SK-N-MC (cell line): ENCODE measurements at regions not wholly inside any gene's neighbourhood (a gene's known extent, or its start where the extent isn't known, plus 50 kb on each side); places are given as distances from the start of the nearest gene placed in this dataset.
"Not testable (repeated sequence)": the region's sequence is repeated elsewhere in the genome, so short reads cannot be mapped to it uniquely, and the experiment has no call there.

Experiments used
- EZH2 ChIP-seq: fragments of 200-600 bp; sonication (generic); IDR thresholded peaks from one replicate; pipeline ENCODE4 v1.6.1; 2017; ENCODE audit warnings: antibody characterized with exemption
- FOXP2 ChIP-seq: optimal IDR thresholded peaks from 2 replicates; pipeline ENCODE3; 2011; ENCODE audit warnings: mild to moderate bottlenecking, moderate library complexity; ENCODE audit not compliant: insufficient read depth; ENCODE audit errors: extremely low read length, control extremely low read depth
- POLR2AphosphoS5 ChIP-seq: IDR thresholded peaks from 2 replicates; pipeline ENCODE4 v1.6.1; 2012; ENCODE audit warnings: mild to moderate bottlenecking, low read depth, low read length, borderline replicate concordance

GRCh38 chr7:65260673-65261072, 113.0 kb upstream of the ZNF92 start:
- not testable (repeated sequence) for TF ChIP-seq POLR2AphosphoS5, EZH2, FOXP2
